ENCODE measurements at regions not wholly inside any gene's neighbourhood (a gene's known extent, or its start where the extent isn't known, plus 50 kb on each side); places are given as distances from the start of the nearest gene placed in this dataset.

- Histone ChIP-seq H3K9me3 (replicated peaks in 1 of 3) (no peaks in the 10 kb centered on the region), H3K27me3 (no peaks in the 10 kb centered on the region), H3K36me3 (replicated peaks in 1 of 2) (no peaks in the 10 kb centered on the region), H3K4me3 (no peak overlapping the region), H3K4me1 (replicated peaks in 1 of 2) (peaks cover 0 to 4% of the 10 kb centered on the region in 2 donors), H3K27ac (no peak overlapping the region)
- DNase-seq, result no peak
- intact Hi-C loops (cut with DNase I), result loop anchor here in 1 of 2 donors (10.0 kb wide), 1 partner anchor 519 kb away; no protein-coding TSS in a partner anchor
- WGBS, 4 donors, result 45 to 71% (median 60%) methylated on average over 1 of the region's 1 CpG
- TF ChIP-seq POLR2A (IDR thresholded peaks at IDR 0.05) (no peak), CTCF (IDR thresholded peaks at IDR 0.05) (no peak)
Measured at GRCh38 chr2:67844024-67844540, 218.7 kb downstream of the C1D start.

DNA sequence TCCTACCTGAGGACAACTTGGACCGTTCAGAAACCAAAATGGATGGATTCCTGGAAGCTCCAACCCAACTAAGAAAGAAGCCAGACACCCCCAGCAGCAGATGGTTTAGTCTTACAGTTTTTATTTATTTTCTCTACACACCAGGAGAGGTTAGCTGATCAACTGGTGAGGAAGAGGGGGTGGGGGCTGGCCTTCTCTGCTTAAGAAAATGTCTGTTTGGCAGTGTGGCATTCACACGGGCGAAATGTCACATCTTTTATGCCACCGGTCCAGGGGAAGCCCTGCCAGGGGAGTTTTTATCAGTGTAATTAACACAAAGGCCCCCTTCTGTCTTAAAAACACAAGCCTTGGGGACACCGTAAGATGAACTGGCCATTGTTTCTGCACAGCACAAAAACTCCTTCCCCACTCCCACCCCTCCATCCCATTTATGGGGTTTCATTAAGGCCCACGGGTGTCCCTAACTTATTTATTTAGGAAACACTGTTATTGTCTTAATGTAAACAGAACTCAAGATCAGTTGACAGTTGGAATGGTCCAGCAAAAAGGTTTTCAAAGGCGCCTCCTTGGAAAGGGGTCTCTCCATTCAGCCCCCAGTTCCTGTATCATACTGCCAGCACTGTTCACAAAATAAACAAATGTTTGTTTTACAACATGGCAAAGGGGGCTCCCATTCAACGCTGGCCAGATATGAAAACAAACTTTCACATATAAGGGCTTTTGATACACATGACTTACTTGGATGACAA lies 217.0 kb downstream of the C1D start:
- H3K4me1 ChIP-seq (replicated peaks in 1 of 2), result peaks cover 0 to 4% of the 10 kb centered on the region in 2 donors
- intact Hi-C loops (cut with DNase I), result loop anchor here in 1 of 2 donors (10.0 kb wide), 1 partner anchor 521 kb away; no protein-coding TSS in a partner anchor
- H3K4me3 ChIP-seq, result peak overlapping the region in 1 of 4 donors; percentile 43
- TF ChIP-seq POLR2A (IDR thresholded peaks at IDR 0.05), result no peak
- TF ChIP-seq CTCF (IDR thresholded peaks at IDR 0.05), result no peak
- no peaks in the 10 kb centered on the region for H3K36me3 ChIP-seq (replicated peaks in 1 of 2)
- no peaks in the 10 kb centered on the region for H3K27me3 ChIP-seq
- DNase-seq, result no peak
- WGBS, 4 donors, result 73 to 81% (median 76%) methylated on average over 8 of the region's 8 CpGs
- H3K27ac ChIP-seq, result peak overlapping the region in 1 of 5 donors; percentile 6
- H3K9me3 ChIP-seq (replicated peaks in 1 of 3), result no peaks in the 10 kb centered on the region

- Histone ChIP-seq H3K27ac (peak overlapping the region in 1 of 5 donors; percentile 6), H3K9me3 (replicated peaks in 1 of 3) (no peaks in the 10 kb centered on the region), H3K4me1 (replicated peaks in 1 of 2) (peaks cover 0 to 4% of the 10 kb centered on the region in 2 donors), H3K36me3 (replicated peaks in 1 of 2) (no peaks in the 10 kb centered on the region), H3K27me3 (no peaks in the 10 kb centered on the region), H3K4me3 (peak overlapping the region in 1 of 4 donors; percentile 43)
- peak; percentile 82 to 94 (median 90) for DNase-seq
- TF ChIP-seq POLR2A (IDR thresholded peaks at IDR 0.05) (no peak), CTCF (IDR thresholded peaks at IDR 0.05) (peak; percentile 54 to 75 (median 66))
- intact Hi-C loops (cut with DNase I), result loop anchor here in 1 of 2 donors (10.0 kb wide), 1 partner anchor 522 kb away; no protein-coding TSS in a partner anchor
- 3 to 7% (median 6%) methylated on average over 16 of the region's 16 CpGs for WGBS, 4 donors
Measured at GRCh38 chr2:67846370-67847070, 216.3 kb downstream of the C1D start.

Measured in adrenal gland (tissue), 9 donors.